Activated effector memory CD4-positive, alpha-beta T cell treated with anti-CD3 and anti-CD28 coated beads, Interleukin-2, amount 50 U/mL, for 16 hours (primary cell): ENCODE measurements at regions not wholly inside any gene's neighbourhood (a gene's known extent, or its start where the extent isn't known, plus 50 kb on each side); places are given as distances from the start of the nearest gene placed in this dataset.

ENCODE experiments used
- DNase-seq: peaks from one replicate; pipeline ENCODE4 v3.0.0-alpha.2; 2020

- no peak for DNase-seq
These were observed 828.4 kb downstream of the TUSC7 start for GRCh38 chr3:117537949-117538348.

GRCh38 chr3:117539729-117540128, 830.1 kb downstream of the TUSC7 start:
- no peak for DNase-seq

- DNase-seq, result no peak
These were observed 831.0 kb downstream of the TUSC7 start for GRCh38 chr3:117540597-117540996.

- DNase-seq, result no peak
These were observed 832.1 kb downstream of the TUSC7 start for GRCh38 chr3:117541721-117542120.

GRCh38 chr3:117543521-117543920, 833.9 kb downstream of the TUSC7 start:
- DNase-seq, result no peak

GRCh38 chr3:117545484-117545883, 835.9 kb downstream of the TUSC7 start:
- no peak for DNase-seq

- no peak for DNase-seq
These were observed 838.5 kb downstream of the TUSC7 start for GRCh38 chr3:117547956-117548550.

- DNase-seq, result no peak
These were observed 839.0 kb downstream of the TUSC7 start for GRCh38 chr3:117548600-117548999.

- DNase-seq, result no peak
These were observed 840.1 kb downstream of the TUSC7 start for GRCh38 chr3:117549716-117550115.

GRCh38 chr3:117550766-117551165, 841.2 kb downstream of the TUSC7 start:
- DNase-seq, result no peak

GRCh38 chr3:117553461-117553860, 843.9 kb downstream of the TUSC7 start:
- no peak for DNase-seq

GRCh38 chr3:117556646-117557407, 847.2 kb downstream of the TUSC7 start:
- no peak for DNase-seq

GRCh38 chr3:117557464-117558090, 848.0 kb downstream of the TUSC7 start:
- DNase-seq, result no peak

GRCh38 chr3:117558681-117559080, 849.1 kb downstream of the TUSC7 start:
- DNase-seq, result no peak

GRCh38 chr3:117562000-117562399, 852.4 kb downstream of the TUSC7 start:
- DNase-seq, result no peak

GRCh38 chr3:117563063-117563462, 853.5 kb downstream of the TUSC7 start:
- no peak for DNase-seq

- no peak for DNase-seq
These were observed 856.2 kb downstream of the TUSC7 start for GRCh38 chr3:117565777-117566176.

- DNase-seq, result no peak
These were observed 857.3 kb downstream of the TUSC7 start for GRCh38 chr3:117566926-117567325.

- DNase-seq, result no peak
These were observed 857.8 kb downstream of the TUSC7 start for GRCh38 chr3:117567382-117567781.

GRCh38 chr3:117567906-117568305, 858.3 kb downstream of the TUSC7 start:
- DNase-seq, result no peak

GRCh38 chr3:117572786-117573185, 863.2 kb downstream of the TUSC7 start:
- no peak for DNase-seq

- DNase-seq, result no peak
These were observed 871.2 kb downstream of the TUSC7 start for GRCh38 chr3:117580806-117581205.

GRCh38 chr3:117586161-117586560, 876.6 kb downstream of the TUSC7 start:
- DNase-seq, result no peak

- DNase-seq, result no peak
These were observed 877.8 kb downstream of the TUSC7 start for GRCh38 chr3:117587416-117587815.
